ENCODE measurements at regions not wholly inside any gene's neighbourhood (a gene's known extent, or its start where the extent isn't known, plus 50 kb on each side); places are given as distances from the start of the nearest gene placed in this dataset.

- TF ChIP-seq, protein P1, sequence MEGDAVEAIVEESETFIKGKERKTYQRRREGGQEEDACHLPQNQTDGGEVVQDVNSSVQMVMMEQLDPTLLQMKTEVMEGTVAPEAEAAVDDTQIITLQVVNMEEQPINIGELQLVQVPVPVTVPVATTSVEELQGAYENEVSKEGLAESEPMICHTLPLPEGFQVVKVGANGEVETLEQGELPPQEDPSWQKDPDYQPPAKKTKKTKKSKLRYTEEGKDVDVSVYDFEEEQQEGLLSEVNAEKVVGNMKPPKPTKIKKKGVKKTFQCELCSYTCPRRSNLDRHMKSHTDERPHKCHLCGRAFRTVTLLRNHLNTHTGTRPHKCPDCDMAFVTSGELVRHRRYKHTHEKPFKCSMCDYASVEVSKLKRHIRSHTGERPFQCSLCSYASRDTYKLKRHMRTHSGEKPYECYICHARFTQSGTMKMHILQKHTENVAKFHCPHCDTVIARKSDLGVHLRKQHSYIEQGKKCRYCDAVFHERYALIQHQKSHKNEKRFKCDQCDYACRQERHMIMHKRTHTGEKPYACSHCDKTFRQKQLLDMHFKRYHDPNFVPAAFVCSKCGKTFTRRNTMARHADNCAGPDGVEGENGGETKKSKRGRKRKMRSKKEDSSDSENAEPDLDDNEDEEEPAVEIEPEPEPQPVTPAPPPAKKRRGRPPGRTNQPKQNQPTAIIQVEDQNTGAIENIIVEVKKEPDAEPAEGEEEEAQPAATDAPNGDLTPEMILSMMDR (IDR thresholded peaks at IDR 0.05; ENCODE audit: low read depth, low read length), result no peak
- no peak overlapping the region for H3K4me3 ChIP-seq (ENCODE audit: low read depth, low read length)
These were observed 76.9 kb upstream of the ZC3H11B start for GRCh38 chr1:219689774-219690173.

DNA sequence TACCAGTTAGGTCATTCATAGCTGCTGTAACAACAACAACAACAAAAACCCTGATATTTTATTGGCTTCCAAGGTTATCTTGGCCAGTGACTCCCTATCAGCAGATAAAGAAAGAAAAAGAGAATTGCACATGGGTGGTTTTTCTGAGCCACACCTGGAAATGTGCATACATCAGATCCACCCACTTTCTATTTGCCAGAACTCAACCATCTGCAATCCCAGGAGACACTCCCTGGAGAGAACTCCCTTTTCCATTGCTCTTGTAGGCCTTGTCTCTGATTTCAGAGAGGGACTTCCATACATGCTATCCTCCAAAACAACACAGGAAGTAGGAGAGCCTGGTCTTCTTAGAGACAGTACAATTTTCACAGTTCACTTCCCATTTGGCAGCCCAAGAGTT, 74.9 kb upstream of the ZC3H11B start:
- TF ChIP-seq, protein P1 (IDR thresholded peaks at IDR 0.05; ENCODE audit: low read depth, low read length), result no peak

GRCh38 chr1:219686171-219686570, 73.3 kb upstream of the ZC3H11B start:
- no peak overlapping the region for H3K4me3 ChIP-seq (ENCODE audit: low read depth, low read length)
- TF ChIP-seq, protein P1 (IDR thresholded peaks at IDR 0.05; ENCODE audit: low read depth, low read length), result no peak

More for the DNA sequence above, 74.9 kb upstream of the ZC3H11B start:
- no peak overlapping the region for H3K4me3 ChIP-seq (ENCODE audit: low read depth, low read length)

DNA sequence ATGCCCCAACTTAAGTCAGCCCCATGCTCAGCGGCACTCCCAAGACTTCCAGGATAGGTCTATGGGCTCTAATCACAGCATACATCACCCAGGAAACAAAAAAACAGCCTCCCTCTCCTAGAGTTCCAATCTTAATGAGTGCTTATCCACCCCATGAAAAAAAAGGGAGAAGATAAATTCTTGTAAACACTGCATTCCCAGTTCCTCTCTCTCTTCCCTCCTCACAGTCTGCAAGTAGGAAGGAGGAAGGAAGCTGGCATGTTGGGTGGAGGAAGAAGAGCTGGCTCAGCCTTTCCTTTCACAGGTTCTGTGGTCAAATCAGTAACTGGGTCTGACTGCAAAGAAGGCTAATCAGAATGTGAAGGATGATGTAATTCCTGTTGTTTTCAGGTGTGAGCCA, 69.9 kb upstream of the ZC3H11B start:
- H3K4me3 ChIP-seq (ENCODE audit: low read depth, low read length), result no peak overlapping the region
- TF ChIP-seq, protein P1 (IDR thresholded peaks at IDR 0.05; ENCODE audit: low read depth, low read length), result no peak

GRCh38 chr1:219681876-219682275, 69.0 kb upstream of the ZC3H11B start:
- no peak overlapping the region for H3K4me3 ChIP-seq (ENCODE audit: low read depth, low read length)
- TF ChIP-seq, protein P1 (IDR thresholded peaks at IDR 0.05; ENCODE audit: low read depth, low read length), result no peak

GRCh38 chr1:219676012-219676765, 63.3 kb upstream of the ZC3H11B start:
- H3K4me3 ChIP-seq (ENCODE audit: low read depth, low read length), result no peak overlapping the region
- TF ChIP-seq, protein P1 (IDR thresholded peaks at IDR 0.05; ENCODE audit: low read depth, low read length), result no peak

- H3K4me3 ChIP-seq (ENCODE audit: low read depth, low read length), result no peak overlapping the region
- TF ChIP-seq, protein P1 (IDR thresholded peaks at IDR 0.05; ENCODE audit: low read depth, low read length), result no peak
These were observed 57.7 kb upstream of the ZC3H11B start for GRCh38 chr1:219670426-219671149.
